ENCODE measurements at regions not wholly inside any gene's neighbourhood (a gene's known extent, or its start where the extent isn't known, plus 50 kb on each side); places are given as distances from the start of the nearest gene placed in this dataset.

GRCh38 chr5:158058208-158059120 is 199.5 kb upstream of the CLINT1 start:
- no peak for TF ChIP-seq SREBF2 (IDR thresholded peaks at IDR 0.05; ENCODE audit: low read length)
- TF ChIP-seq BRCA1 (IDR thresholded peaks at IDR 0.05; ENCODE audit: low read depth, low read length): no peak
- TF ChIP-seq ASH2L (IDR thresholded peaks at IDR 0.05; ENCODE audit: borderline replicate concordance, low read depth): no peak
- TF ChIP-seq RELA (IDR thresholded peaks at IDR 0.05; ENCODE audit: borderline replicate concordance, partially characterized antibody): no peak
- TF ChIP-seq CTCF (IDR thresholded peaks at IDR 0.05 in 2 of 3, conservative IDR thresholded peaks at IDR 0.05 in 1 of 3; ENCODE audit: control insufficient read depth in 2 of 3, extremely low read depth in 1 of 3, insufficient read depth in 1 of 3, low read depth in 3 of 3, low read length in 3 of 3): no peak
- no peak for TF ChIP-seq GABPA (IDR thresholded peaks at IDR 0.05; ENCODE audit: low read depth)
- TF ChIP-seq RAD21 (IDR thresholded peaks at IDR 0.05; ENCODE audit: insufficient read depth, low read depth, low read length): no peak
- TF ChIP-seq, protein P1, sequence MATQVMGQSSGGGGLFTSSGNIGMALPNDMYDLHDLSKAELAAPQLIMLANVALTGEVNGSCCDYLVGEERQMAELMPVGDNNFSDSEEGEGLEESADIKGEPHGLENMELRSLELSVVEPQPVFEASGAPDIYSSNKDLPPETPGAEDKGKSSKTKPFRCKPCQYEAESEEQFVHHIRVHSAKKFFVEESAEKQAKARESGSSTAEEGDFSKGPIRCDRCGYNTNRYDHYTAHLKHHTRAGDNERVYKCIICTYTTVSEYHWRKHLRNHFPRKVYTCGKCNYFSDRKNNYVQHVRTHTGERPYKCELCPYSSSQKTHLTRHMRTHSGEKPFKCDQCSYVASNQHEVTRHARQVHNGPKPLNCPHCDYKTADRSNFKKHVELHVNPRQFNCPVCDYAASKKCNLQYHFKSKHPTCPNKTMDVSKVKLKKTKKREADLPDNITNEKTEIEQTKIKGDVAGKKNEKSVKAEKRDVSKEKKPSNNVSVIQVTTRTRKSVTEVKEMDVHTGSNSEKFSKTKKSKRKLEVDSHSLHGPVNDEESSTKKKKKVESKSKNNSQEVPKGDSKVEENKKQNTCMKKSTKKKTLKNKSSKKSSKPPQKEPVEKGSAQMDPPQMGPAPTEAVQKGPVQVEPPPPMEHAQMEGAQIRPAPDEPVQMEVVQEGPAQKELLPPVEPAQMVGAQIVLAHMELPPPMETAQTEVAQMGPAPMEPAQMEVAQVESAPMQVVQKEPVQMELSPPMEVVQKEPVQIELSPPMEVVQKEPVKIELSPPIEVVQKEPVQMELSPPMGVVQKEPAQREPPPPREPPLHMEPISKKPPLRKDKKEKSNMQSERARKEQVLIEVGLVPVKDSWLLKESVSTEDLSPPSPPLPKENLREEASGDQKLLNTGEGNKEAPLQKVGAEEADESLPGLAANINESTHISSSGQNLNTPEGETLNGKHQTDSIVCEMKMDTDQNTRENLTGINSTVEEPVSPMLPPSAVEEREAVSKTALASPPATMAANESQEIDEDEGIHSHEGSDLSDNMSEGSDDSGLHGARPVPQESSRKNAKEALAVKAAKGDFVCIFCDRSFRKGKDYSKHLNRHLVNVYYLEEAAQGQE (IDR thresholded peaks at IDR 0.05; ENCODE audit: low read depth, low read length): no peak
- no peak for TF ChIP-seq NR2F1 (conservative IDR thresholded peaks at IDR 0.05)
- no peak for TF ChIP-seq CREB1 (IDR thresholded peaks at IDR 0.05; ENCODE audit: low read depth)
